ENCODE measurements at regions not wholly inside any gene's neighbourhood (a gene's known extent, or its start where the extent isn't known, plus 50 kb on each side); places are given as distances from the start of the nearest gene placed in this dataset.

DNA sequence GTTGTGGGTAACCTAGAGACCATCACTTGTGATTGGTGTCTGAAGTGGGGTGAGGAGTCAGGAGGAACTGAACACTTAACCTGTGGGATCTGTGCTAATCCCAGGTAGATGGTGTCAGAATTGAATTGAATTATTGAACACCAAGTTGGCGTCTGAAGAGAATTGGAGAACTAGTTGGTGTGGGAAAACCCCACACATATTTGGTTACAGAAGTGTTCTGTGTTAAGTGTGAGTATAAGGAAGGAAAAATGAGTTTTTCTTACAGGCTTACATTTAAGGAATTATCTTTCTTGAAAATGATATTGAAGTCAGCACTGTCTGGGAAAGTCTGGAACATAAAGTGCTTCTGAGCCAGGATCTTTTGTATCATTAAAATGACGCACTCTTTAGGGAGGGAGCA is 182.9 kb upstream of the ECI2 start:
- TF ChIP-seq POLR2A (IDR thresholded peaks at IDR 0.05): no peak
- TF ChIP-seq, protein P1, sequence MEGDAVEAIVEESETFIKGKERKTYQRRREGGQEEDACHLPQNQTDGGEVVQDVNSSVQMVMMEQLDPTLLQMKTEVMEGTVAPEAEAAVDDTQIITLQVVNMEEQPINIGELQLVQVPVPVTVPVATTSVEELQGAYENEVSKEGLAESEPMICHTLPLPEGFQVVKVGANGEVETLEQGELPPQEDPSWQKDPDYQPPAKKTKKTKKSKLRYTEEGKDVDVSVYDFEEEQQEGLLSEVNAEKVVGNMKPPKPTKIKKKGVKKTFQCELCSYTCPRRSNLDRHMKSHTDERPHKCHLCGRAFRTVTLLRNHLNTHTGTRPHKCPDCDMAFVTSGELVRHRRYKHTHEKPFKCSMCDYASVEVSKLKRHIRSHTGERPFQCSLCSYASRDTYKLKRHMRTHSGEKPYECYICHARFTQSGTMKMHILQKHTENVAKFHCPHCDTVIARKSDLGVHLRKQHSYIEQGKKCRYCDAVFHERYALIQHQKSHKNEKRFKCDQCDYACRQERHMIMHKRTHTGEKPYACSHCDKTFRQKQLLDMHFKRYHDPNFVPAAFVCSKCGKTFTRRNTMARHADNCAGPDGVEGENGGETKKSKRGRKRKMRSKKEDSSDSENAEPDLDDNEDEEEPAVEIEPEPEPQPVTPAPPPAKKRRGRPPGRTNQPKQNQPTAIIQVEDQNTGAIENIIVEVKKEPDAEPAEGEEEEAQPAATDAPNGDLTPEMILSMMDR (IDR thresholded peaks at IDR 0.05): no peak

Data from breast epithelium (tissue), 3 donors.